GM21526 (cell line): ENCODE measurements at regions not wholly inside any gene's neighbourhood (a gene's known extent, or its start where the extent isn't known, plus 50 kb on each side); places are given as distances from the start of the nearest gene placed in this dataset.

ENCODE experiments used
- ATAC-seq: cut with Tn5 transposase; IDR thresholded peaks from one replicate; pipeline ENCODE4 v1.9.1; 2021; ENCODE audit warnings: moderate library complexity; ENCODE audit not compliant: unreplicated experiment, low FRiP score

DNA sequence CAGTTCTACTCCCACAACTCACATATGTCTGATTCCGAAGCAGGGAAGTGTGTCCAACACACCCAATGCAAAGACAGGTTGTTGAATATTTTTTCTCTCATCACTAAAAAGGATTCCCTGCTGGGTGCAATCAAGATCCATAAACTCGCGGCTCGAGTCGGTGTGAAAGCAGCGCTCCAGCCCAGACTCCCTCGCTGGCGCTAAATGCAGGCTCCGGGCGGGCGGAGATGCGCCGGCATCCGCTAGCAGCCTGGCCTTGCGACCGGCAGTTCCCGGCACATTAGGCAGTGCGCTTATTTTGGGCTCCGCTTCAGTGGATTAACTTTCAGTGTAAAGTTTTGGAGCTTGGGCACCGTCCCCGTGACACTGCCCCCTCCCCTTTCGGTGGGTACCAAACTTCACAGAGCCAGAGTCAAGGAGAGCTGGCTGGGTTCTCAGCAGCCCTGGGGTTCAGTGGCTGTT, 87.7 kb upstream of the POU3F1 start:
- ATAC-seq, result no peak

- ATAC-seq, result no peak
Measured at GRCh38 chr1:38133756-38134155, 87.2 kb upstream of the POU3F1 start.

GRCh38 chr1:38133304-38133703, 86.7 kb upstream of the POU3F1 start:
- ATAC-seq, result no peak

DNA sequence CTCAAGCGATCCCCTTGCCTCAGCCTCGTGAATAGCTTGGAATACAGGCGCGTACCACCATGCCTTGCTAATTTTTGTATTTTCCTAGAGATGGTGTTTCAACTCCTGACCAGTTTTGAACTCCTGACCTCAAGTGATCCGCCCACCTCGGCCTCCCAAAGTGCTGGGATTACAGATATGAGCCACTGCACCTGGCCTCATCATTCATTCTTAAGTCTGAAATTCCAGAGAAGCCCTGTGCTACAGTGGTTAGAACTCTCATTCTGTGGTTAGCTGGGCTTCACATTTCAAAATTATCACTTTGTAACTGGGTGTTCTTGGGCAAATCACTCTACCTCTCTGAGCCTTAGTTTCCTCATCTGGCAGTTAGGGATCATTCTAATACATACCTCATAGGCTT, 86.1 kb upstream of the POU3F1 start:
- no peak for ATAC-seq

GRCh38 chr1:38131024-38131585, 84.5 kb upstream of the POU3F1 start:
- ATAC-seq, result no peak

GRCh38 chr1:38129971-38130370, 83.4 kb upstream of the POU3F1 start:
- no peak for ATAC-seq

DNA sequence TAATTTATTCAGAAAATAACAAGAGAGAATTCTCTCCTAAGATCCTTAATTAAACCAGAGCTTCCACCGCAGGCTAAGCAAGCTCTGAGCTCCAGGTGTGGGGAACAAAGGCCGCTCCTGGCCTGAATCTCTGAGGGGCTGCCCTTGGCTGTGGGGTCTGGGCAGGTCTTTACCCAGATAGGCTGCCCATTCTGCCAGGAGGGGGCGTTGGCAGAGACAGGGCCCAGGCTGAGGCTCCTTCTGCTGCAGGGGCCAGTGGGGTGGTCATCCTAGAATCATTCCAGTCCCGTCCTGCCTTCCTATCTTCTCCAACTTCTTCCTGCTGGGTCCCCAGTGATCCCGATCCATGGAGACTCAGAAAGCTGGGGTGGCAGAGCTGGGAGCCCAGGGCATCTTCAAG, 82.9 kb upstream of the POU3F1 start:
- no peak for ATAC-seq

- no peak for ATAC-seq
Measured at GRCh38 chr1:38128926-38129453, 82.4 kb upstream of the POU3F1 start.

DNA sequence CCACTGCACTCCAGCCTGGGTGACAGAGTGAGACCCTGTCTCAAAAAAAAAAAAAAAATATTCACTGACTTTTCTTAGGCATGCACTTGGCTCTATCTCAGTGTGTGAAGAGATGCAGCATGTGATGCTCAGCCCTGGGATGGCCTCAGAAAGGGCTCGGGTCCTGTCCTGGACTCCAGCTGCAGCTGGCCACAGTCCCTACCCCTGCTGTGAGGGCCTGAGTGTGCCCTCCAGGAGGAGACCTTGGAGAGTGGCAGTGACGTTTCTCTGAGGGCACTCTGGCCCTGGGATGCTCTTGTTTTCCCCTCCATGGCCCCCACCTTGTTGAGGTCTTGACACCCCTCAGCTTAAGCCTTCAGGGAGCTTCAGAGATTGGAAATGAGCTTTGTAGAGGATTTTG, 81.9 kb upstream of the POU3F1 start:
- no peak for ATAC-seq

- ATAC-seq, result no peak
Measured at GRCh38 chr1:38127428-38127827, 80.8 kb upstream of the POU3F1 start.

- no peak for ATAC-seq
Measured at GRCh38 chr1:38126970-38127369, 80.4 kb upstream of the POU3F1 start.

- no peak for ATAC-seq
Measured at GRCh38 chr1:38125837-38126520, 79.4 kb upstream of the POU3F1 start.

DNA sequence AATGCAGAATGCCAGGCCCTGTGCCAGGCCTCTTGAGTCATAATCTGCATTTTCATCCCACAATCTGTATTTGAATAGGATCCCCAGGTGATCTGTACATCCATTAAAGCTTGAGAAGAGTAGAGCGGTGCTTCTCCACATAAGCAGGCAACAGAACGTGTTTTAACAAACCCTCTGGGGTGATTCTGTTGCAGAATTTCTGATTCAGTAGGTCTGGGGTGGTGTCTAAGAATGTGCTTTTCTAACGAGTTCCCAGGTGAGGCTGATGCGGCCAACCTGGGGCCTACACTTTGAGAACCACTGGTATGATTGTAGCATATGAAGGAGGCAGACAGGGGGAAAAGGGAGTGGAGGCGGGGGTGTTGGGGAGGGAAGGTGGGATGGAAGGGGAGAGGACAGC, 78.4 kb upstream of the POU3F1 start:
- ATAC-seq, result no peak

- ATAC-seq, result no peak
Measured at GRCh38 chr1:38123356-38124135, 77.0 kb upstream of the POU3F1 start.

DNA sequence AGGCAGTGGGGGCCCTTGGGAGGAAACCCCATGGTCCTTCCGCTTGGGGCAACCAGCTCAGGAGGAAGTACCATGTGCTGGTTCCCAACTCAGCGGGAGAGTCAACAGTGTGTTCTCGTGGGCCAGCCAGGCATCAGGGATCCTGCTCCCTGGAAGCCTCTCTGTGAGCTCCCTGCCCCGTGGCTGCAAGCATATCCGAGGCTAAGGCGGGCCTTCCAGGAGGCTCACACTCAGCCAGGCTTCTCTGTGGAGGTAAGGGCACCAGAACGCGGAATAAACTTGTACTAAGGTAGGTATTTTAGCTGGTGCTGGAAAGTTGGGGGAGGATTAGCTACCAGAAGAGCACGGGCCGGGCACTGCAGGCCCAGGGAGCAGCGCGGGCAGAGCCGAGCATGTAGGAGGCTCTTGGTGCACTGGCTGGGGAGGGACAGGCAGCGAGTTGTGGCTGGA, 74.7 kb upstream of the POU3F1 start:
- ATAC-seq, result no peak

DNA sequence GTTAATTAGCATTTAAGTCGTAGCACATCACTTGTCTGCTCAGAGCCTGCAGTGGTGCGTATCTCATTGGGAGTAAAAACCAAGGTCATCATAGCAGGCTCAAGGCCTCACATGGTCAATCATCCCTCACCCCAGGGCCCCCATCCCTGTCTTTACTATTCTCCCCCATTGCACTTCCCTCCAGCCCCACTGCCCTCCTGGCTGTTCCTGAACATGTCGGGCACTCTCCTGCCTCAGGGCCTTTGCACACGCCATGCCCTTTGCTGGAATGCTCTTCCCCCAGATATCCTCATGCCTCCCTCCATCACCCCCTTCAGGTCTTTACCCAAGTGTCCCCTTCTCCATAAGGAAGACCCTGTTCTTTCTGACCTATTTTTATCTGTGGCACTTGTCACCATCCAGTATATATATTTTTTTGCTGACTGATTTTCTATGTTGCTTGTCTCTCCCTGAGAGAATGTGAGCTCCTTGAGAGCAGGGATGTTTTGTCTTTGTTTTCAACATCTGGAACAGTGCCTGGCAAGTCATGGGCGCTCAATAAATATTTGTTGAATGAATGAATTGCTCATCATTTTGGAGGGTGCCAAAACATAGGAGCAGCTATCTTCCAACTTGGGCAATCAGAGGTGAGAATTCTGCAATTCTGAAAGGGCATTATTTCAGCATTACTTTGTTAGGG, 74.1 kb upstream of the POU3F1 start:
- ATAC-seq, result no peak

DNA sequence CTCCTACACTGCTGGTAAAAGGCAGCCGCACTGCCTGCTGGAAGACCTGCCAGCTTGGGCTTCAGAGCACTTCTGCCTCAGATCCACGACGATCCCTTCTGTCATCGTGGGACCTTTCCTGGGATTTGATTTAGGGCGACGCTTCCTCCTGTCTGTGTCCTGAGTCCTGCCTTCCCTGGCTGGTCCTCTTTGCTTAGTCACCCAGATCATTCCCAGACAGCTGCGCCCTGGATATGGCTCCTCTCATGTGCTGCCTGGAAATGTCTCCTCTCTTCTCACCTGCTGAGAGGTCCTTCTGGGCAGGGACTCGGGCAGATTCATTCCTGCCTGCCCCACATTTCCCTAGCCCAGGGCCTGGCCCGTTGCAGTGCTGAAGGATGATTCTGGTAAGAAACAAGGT, 72.4 kb upstream of the POU3F1 start:
- no peak for ATAC-seq

DNA sequence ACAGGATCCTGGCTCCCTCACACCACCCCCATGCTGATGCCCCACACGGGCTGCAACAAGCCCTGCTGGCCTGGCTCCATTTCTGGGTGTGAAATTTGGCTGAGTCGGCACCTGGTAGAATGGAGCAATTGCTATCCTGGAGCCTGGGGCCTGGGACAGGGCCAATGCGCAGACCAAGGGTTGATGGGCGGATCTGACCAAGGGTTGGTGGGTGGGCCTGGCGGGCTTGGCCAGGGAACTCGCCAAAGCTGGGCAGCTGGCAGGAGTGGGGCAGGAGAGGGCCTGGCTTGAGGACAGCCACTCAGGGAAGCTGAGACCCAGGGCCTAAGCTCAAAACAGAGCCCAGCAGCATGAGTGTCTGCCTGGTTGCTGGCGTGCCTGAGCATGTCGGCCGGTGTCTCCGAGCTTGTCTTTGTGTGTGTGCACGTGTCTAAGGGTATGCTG, 70.9 kb upstream of the POU3F1 start:
- no peak for ATAC-seq

- no peak for ATAC-seq
Measured at GRCh38 chr1:38115682-38116202, 69.1 kb upstream of the POU3F1 start.

GRCh38 chr1:38115226-38115625, 68.6 kb upstream of the POU3F1 start:
- no peak for ATAC-seq
